A204.1 (cell line): ENCODE measurements at regions not wholly inside any gene's neighbourhood (a gene's known extent, or its start where the extent isn't known, plus 50 kb on each side); places are given as distances from the start of the nearest gene placed in this dataset.

ENCODE experiments used
- FAIRE-seq: peaks from 2 replicates; lab custom pipeline; 2012; peaks lifted over from hg19 to GRCh38; lab: Jason Lieb, UNC

DNA sequence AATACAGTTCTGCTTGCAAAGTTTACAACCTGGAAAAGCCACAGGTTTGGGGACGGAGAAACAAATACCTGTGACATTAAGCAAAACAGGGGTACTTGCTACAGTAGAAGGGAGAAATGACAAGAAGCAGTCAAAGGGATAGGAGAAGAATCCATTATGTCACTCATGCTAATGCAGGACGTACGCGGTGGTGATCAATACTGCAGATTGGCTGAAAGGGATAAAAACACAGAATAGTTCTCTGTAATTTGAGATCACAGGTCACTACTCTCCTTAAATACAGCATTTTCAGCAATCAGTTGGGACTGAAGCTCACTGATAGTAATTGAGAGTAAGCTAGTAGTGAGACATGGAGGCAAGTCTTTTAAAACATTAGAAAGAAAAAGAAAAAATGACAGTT is 130.3 kb upstream of the MTAP start:
- FAIRE-seq: no peak

DNA sequence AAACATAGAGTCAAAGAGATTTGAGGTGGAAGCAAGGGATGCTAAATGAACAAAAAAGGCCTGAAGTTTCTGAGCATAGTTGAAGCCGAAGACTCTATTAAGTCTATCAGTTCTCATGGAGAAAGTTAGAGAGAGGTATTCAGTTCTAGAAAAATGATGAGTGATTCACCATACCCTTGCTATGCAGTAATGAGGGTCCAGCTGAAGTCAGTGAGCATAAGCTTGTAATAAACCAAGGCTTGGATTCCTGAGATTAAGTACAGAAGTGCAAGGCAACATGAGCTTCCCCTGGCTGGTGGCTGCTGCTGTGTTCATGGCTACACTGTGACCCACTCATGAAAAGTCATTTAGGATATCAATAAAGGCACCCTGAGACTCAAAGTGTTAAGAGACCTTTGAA is 129.7 kb upstream of the MTAP start:
- no peak for FAIRE-seq

DNA sequence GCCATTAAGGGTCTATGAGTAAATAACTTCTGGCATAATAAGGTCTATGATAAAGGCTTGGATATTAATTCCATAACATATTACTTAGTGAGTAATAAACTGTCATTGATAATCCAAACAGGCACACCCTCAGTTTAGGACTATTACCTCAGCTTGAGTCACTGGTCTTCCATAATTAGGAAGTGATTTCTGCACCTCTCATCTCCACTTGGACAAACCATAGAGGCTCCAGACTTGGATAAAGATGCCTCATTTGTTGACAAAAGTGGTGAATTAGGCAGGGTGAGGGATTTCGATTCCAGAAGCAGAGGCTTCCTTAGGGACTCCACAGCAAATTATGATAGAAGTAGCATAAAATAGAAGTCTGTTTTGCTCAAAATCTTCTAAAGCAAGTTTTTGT is 127.5 kb upstream of the MTAP start:
- FAIRE-seq: no peak

DNA sequence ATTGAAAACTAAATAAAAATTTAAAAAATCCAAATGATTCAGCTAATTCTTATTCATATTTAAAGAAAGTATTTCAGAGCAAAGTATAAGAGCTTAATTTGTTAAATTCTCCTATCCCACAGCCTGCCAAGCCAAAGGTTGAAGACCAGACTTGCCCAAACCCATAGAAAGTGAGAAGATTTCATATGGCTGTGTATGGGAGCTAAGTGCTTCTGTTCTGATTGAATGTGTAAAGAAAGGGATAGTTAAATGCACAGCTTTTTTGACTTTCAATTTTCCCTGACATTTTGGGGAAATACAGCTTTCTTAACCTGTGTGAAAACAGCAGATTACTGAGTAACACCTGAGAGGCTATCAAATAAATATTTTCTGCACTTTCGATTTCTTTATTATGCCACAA is 125.0 kb upstream of the MTAP start:
- FAIRE-seq: no peak

DNA sequence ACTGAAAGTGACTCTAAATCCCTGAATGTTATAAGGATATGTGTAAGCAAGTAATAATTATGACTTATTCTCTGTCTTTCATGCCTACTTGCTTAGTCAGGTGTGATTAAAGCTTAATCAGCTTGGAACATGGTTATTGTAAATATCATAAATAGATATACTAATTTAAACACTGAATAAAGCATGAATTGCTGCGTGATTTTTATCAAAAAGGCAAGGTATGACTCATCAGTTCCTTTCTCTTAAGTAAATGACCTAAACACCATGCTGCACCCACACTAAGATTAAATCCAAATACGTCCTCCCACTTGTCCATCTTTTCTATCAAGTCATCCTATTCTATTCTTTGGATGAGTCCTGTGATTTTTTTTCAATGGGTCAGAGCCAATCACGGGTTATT is 124.6 kb upstream of the MTAP start:
- no peak for FAIRE-seq

DNA sequence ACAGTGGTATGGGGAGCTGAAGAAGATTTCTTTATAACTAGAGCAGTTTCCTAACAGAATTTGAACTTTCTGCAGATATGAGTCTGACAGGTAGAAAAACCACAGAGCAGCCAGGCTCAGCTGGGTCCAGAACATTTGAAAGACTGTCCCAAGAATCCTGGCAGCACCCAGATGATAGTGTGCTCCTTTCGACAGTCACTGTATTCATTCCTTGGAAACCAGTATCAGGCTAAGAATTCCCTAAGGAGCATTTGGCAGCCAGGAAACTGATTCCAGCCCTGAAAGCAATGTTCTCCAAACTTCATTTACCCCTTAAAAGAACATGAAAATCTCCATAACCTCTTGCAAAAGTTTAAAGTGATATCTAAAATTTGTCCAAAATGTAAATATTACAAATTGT is 123.0 kb upstream of the MTAP start:
- no peak for FAIRE-seq

DNA sequence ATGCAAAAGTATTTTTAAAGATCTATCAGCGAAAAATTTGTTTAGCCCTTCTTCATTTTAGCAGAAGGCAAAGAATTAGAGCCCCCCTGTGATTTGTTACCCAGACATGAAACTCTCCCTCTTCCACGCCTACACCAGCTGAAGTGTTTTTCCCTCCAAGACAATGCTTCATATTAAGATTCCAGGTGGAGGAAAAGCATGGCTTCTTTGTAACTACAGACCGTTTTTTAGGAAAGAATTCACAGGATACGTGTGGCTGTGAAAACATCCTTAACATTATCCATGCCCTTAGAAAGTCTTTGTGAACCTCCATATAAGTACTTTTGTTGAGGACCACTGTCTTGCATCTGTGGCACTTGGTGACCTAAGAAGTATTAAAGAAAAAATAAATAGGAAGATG is 121.8 kb upstream of the MTAP start:
- no peak for FAIRE-seq

DNA sequence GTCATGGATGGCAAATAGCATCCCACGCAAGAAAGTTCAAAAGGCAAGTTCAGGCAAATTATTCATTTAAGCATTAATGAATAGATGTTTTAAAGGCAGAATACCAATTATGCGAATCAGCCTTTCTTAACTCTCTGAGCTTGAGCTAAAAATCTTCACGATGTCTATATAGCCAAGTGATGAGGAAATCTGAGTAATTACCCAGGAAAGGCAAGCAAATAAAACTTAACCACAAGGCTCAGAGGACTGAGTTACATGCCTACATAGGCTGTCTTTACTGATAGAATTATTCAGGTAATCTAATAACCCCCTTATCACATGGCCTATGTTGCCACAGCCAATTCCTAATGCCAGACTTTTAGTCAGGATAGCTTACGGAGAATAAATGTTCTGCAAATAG is 120.8 kb upstream of the MTAP start:
- FAIRE-seq: no peak

DNA sequence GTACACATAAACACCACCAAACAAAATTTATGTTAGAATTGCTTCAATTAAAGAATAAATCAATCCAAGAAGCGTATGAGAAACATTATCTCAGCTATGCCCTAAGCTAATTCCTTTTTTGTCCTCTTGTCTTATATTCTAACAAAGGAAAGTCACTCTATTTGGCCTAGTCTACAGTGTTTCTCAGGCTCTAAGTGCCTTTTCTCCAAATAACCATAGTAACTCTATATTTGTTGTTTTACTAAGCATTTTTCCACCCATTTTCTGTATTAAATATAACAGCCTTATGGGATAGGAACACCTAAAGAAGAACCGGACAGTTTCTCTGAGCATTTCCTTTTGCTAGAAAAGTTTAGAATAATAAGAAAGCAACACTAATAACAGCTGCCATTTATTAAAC is 120.1 kb upstream of the MTAP start:
- FAIRE-seq: no peak

DNA sequence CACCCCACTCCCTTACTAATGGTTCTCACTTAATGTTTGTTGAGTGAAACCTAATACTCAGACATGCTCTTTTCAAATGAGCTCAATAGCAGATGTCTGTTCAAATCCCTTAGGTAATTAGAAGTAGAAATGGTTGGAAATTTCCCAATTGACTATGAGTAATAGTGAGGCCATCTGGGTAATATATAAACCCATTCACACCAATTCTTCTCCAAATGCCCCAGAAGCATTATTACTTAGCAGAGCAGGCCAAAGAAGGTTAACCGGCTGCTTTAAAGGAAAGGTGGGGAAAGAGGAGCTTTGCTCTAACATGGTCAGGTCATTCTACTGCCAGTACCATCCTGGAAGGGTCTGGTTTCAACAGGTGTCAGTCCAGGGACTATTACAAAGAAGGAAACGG is 119.5 kb upstream of the MTAP start:
- FAIRE-seq: no peak

DNA sequence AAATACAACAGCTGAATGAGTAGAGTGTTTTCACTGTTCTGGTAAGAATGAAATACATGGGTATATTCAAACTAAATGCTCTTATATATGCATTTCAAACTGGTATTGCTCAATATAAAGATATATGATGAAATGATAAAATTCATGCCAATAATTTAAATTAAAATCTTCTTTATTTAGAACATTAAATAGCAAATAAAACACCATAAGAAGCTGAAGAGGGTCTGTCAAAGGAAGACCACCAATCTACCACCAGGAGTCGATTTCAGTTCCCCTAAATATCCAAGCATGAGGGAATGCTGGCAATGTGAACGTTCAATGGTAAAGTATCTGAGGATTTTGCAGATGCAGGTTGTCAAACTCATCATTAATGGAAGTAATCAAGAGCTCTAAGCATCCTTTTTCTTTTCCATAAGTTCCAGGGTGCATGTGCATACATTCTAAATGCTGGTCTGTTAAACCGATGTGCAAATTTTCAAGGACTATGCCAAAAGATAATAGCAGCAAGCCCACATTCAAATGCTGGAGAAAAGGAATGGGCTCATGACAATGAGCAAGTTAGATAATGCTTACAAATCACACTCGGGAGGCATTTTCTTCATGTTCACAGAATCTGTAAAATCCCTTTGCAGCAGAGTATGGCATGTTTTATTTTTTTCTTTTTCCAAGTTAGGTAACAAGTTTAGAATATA is 118.8 kb upstream of the MTAP start:
- no peak for FAIRE-seq

DNA sequence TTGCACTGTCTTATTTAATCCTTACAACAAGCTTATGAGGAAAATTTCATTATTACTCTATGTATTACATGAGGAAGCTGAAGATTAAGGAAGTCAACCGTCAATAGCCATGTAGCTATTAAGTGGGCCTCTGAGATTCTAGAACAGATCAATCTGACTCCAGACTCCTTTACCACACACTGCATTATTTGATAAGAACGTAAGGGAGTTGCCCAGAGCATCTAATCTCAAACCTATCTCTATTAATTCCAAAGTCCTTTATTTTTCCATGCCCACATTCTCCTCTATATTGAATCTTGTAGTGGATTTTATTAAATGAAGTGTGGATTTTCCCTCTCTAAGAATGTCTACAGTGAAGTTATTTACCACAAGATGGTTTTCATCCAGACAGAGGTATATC is 118.2 kb upstream of the MTAP start:
- no peak for FAIRE-seq

DNA sequence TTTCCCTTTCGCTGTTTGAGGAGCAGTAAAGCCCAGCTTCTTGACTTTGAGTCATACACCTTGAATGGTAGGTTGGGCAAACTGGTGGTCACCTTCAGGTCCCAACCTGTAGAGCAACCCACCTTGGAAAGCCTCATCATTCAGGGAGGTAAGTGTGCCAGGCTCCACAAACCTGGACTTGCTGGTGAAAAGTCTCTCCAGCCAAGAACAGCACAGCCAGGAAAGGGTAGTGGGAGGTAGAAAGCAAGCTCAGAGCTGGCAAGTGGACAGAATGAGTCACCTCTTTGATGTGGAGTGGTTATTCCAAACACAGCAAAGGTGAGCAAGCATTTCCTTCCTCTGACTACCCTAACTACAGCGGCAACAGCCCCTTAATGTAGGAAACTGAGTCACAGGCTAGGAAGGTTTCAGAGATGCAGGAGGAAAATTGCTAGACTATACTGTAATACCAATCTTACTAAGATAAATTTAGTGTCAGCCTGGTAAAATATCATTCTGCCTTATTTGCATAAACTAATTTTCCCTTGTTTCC is 117.5 kb upstream of the MTAP start:
- no peak for FAIRE-seq

DNA sequence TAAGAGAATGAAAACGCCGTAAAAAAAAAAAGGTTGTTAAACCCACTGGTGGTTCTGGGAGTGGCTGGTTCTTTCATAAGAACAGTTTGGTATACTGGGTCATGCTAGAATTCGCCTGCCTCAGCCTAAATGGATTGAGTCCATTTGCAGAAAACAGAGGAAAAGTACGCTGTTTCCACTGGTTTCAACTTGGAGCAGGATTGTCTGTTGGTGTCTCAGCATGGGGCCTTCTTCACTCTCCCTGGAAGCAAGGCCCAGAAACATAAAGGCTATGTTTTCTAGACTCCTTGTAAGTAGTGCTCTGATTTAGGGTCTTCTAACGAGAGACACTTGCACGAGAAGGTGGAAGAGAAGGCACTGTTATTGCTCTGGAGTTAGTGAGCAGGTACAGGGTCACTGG is 116.9 kb upstream of the MTAP start:
- FAIRE-seq: no peak

DNA sequence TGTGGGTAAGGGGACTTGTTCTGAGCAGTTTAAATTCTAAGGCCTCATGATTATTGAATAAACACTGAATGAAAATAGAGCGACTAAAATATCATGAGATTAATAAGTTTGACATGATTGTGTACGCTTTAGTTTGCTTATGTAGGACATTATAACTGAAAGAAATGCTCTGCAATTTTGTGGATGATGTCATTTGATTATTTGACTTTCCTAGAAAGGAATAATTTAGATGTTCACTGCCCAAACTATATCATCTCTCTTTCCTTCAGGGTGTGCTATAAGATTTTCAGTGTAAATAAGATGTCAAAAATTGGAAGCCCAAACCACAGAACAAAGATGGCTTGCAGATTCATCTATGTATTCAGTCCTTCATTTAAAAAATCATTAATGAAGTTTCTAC is 115.7 kb upstream of the MTAP start:
- no peak for FAIRE-seq

DNA sequence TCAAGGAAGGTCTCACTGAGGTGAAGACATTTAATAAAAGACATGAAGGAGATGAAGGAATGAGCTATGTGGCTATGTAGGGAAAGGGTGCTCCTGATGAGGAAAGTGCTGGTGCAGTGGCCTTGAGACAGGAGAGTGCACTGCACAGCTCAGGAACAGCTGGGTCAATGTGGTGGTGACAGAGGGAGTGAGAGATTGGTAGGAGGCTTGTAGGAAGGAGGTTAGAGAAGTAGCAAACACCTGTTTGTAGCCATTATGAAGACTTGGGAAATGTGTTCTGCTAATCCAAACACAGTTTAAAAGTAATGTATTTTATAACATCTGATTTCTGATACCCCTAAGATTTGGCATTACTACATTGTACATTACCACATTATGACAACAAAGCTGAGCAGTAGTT is 115.1 kb upstream of the MTAP start:
- FAIRE-seq: no peak

DNA sequence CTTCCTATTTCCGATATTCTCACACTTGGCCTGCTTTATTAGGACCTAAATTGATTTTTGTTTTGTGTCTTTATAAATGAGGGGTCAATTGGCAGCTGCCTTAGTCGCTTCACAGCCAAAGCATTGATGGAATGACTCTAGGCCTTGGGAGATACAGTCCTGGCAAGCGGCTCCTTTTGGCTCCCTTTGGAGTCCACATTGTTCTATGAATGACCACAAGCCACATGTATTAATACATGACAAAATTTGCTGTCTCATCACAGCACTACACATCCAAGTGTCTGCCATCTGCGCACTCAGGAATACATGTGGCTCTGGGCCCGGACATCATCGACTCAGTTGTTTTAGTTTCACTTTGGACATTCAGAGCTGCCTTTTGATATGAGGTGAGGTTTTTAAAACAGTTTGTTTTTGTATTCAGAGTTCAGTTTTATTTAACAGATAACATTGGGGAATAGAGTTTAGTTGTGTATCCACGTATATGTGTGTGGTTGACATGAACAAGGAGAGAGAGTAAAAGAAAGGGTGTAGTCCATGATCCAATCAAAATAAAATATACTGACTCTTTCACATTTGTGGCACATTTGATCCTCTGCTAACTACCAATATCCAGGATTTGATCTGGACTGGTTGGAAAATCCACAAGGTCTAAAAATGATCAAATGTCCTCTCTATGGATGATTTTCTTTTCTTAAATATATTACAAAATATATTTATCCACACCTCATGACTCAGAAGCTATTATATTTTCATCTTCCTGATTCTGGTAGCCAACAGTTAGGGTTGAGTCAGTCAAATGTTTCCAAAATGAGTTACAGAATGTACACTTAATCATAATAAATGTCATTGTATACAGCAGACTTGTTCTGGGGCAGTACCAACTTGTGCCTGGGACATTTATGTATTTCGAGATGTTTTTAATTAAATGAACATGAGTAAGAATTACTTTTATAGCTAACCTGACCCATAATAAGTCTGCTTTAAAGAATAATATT is 114.0 kb upstream of the MTAP start:
- FAIRE-seq: no peak

DNA sequence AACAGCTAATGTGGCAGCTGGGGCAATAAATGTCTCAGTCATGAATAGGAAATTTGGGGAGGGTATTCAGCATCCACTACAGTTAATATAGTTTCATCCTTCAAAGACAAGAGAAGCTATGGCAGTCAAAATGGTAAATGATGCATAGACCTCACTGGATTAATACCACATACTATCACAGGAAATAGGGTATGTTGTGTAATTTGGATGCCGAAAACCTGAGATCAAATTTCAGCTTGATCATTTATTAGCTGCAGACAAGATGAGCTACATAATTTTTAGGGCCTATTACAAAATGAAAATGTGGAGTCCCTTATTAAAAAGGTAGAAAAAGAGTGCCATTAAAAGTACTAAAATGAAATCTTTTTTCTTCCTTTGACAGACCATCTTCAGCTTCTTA is 112.6 kb upstream of the MTAP start:
- FAIRE-seq: no peak

DNA sequence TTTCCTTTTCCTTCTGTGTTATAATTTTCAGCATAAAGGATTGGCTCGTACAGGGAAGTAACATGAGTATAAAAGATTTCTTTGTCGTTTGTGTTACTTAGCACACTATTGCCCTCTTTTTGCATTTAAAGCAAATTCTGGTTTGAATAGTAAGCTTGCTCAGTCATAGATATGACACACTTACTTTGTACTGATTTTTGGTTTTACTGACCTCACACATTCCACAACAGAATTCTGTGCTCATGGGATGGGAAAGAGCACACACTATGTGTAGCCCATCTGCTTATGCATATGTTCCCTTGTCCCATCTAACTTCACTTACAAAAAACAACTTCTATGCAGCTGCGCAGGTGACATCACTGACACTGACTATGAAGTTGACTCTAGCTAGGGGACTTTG is 111.9 kb upstream of the MTAP start:
- FAIRE-seq: no peak

DNA sequence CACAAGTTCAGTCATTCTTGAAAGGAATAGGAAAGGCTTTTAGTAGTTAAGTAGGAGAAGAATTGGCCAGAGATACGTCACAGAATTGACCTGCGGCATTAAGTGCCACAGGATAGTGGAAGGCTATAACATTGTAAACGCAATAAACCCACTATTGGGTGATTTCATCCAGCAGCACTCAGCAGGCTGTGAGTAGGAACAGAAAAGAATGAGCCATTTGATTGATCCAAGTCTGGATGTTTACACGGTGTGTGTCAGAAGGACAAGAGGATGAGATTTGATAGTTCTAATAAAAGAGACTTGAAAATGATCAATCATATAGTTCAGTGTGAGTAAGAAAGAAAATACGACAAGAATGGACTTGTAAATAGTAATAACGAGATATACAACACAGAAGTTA is 110.0 kb upstream of the MTAP start:
- FAIRE-seq: no peak

DNA sequence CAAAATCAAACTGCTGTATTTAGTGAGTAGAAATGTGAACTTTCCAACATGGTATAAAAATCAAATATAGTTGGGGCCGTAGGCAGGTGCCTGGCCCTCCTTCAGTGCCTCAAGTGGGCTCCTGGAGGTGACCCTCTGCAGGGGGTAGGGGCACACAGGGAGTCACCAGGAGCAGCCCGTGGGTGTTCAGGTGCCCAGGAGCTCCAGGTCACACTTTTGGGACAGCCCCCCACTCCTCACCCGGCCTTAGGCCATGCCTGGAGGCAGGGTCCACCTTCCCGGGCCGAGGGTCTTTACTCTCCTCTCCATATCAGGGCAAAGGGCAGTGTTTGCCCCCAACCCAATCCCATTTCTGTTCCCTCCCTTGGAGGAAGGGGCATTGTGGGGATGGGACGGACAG is 108.0 kb upstream of the MTAP start:
- FAIRE-seq: no peak

DNA sequence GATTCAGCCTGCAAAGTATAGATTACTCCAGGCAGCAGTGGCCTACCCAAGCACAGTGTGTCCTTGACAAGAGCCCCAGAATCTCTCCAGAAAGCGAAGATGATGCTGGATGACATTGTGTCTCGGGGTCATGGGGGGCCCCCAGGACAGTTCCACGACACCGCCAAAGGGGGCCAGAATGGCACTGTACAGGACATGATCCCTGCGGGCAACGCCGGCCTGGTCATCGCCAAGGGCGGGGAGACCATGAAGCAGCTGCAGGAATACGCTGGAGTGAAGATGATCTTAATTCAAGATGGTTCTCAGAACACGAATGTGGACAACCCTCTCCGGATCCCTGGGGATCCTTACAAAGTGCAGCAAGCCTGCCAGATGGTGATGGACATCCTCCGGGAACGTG is 107.0 kb upstream of the MTAP start:
- no peak for FAIRE-seq

DNA sequence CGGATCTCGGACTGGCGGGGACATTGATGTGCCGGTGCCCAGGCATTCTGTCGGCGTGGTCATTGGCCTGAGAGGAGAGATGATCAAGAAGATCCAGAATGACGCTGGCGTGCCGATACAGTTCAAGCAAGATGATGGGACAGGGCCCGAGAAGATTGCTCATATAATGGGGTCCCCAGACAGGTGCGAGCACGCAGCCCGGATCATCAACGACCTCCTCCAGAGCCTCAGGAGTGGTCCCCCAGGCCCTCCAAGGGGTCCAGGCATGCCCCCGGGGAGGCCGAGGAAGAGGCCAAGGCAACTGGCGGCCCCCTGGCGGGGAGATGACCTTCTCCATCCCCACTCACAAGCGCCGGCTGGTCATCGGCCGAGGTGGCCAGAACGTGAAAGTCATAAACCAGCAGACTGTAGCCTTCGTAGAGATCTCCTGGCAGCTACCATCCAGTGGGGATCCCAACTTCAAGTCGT is 106.5 kb upstream of the MTAP start:
- no peak for FAIRE-seq
